SK-N-SH treated with all-trans-retinoic acid at 6 μM for 48 hours (cell line): ENCODE measurements at regions not wholly inside any gene's neighbourhood (a gene's known extent, or its start where the extent isn't known, plus 50 kb on each side); places are given as distances from the start of the nearest gene placed in this dataset.

Experiments
- ARNTL ChIP-seq: fragments of 450-650 bp; formaldehyde crosslinking; IDR thresholded peaks from 2 replicates; pipeline ENCODE4 v1.5.0; 2020; ENCODE audit warnings: low read depth, mild to moderate bottlenecking, moderate library complexity, borderline replicate concordance
- BACH2 ChIP-seq: fragments of 250-450 bp; sonication (Bioruptor Pico); IDR thresholded peaks from 2 replicates; pipeline ENCODE4 v1.9.0; 2021; ENCODE audit warnings: mild to moderate bottlenecking, borderline replicate concordance
- GLIS3 ChIP-seq: fragments of 250-450 bp; sonication (Bioruptor Pico); IDR thresholded peaks from 2 replicates; pipeline ENCODE4 v1.5.0; 2020; ENCODE audit warnings: mild to moderate bottlenecking, moderate library complexity
- PPARA ChIP-seq: fragments of 250-450 bp; sonication (Bioruptor Pico); IDR thresholded peaks from 2 replicates; pipeline ENCODE4 v1.5.0; 2020; ENCODE audit warnings: mild to moderate bottlenecking, borderline replicate concordance
- RARB ChIP-seq: fragments of 250-450 bp; sonication (Bioruptor Pico); IDR thresholded peaks from 2 replicates; pipeline ENCODE4 v1.8.0; 2021; ENCODE audit warnings: mild to moderate bottlenecking, moderate library complexity
- SNAI2 ChIP-seq: fragments of 250-450 bp; sonication (Bioruptor Pico); IDR thresholded peaks from 2 replicates; pipeline ENCODE4 v1.5.0; 2020; ENCODE audit warnings: mild to moderate bottlenecking, moderate library complexity
- TCF4 ChIP-seq: fragments of 250-450 bp; sonication (Bioruptor Pico); IDR thresholded peaks from 2 replicates; pipeline ENCODE4 v1.8.0; 2021; ENCODE audit warnings: mild to moderate bottlenecking, moderate library complexity, borderline replicate concordance
- ZFP3 ChIP-seq: fragments of 250-450 bp; sonication (Bioruptor Pico); IDR thresholded peaks from 2 replicates; pipeline ENCODE4 v1.5.0; 2020; ENCODE audit warnings: mild to moderate bottlenecking, moderate library complexity
- ZFP30 ChIP-seq: fragments of 450-650 bp; formaldehyde crosslinking; IDR thresholded peaks from 2 replicates; pipeline ENCODE4 v1.5.0; 2022; ENCODE audit warnings: mild to moderate bottlenecking, moderate library complexity
- ZNF70 ChIP-seq: fragments of 450-650 bp; formaldehyde crosslinking; IDR thresholded peaks from 2 replicates; pipeline ENCODE4 v1.5.0; 2020; ENCODE audit warnings: mild to moderate bottlenecking, moderate library complexity
- ZNF8 ChIP-seq: fragments of 450-650 bp; formaldehyde crosslinking; IDR thresholded peaks from 2 replicates; pipeline ENCODE4 v1.5.0; 2020; ENCODE audit warnings: mild to moderate bottlenecking, moderate library complexity
- TF ChIP-seq, protein P1 (sequence below): fragments of 250-450 bp; sonication (Bioruptor Pico); IDR thresholded peaks from 2 replicates; pipeline ENCODE4 v1.5.1; 2020; ENCODE audit warnings: low read depth, mild to moderate bottlenecking, moderate library complexity
- TF ChIP-seq, protein P2 (sequence below): fragments of 250-450 bp; sonication (Bioruptor Pico); IDR thresholded peaks from 2 replicates; pipeline ENCODE4 v1.8.0; 2020; ENCODE audit warnings: mild to moderate bottlenecking, moderate library complexity, borderline replicate concordance

DNA sequence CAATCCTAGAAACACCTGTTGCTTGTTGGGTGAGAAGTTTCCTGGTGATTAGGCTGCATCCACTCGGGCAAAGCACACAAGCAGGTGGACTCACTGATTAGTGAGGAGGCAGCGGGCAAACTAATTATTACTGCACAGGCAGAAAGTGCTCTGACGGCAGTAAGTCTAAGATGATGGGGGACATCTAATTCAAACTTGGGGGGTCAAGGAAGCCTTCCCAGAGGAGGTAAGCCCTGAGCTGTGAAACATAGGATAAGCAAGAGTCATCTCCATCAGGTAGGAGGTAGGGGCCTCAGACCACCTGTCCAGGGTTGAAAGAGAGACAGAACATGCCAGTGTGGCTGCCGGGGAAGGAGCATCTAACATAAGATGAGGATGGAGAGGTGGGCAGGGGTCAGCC lies 1578.4 kb upstream of the TMEM132C start:
- no peak for TF ChIP-seq SNAI2 (CRISPR knock-in tag)
- TF ChIP-seq ZFP3 (CRISPR knock-in tag): no peak
- TF ChIP-seq, protein P1, sequence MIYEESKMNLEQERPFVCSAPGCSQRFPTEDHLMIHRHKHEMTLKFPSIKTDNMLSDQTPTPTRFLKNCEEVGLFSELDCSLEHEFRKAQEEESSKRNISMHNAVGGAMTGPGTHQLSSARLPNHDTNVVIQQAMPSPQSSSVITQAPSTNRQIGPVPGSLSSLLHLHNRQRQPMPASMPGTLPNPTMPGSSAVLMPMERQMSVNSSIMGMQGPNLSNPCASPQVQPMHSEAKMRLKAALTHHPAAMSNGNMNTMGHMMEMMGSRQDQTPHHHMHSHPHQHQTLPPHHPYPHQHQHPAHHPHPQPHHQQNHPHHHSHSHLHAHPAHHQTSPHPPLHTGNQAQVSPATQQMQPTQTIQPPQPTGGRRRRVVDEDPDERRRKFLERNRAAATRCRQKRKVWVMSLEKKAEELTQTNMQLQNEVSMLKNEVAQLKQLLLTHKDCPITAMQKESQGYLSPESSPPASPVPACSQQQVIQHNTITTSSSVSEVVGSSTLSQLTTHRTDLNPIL (CRISPR knock-in tag): no peak
- no peak for TF ChIP-seq ZFP30
- TF ChIP-seq TCF4 (CRISPR knock-in tag): no peak
- TF ChIP-seq PPARA (CRISPR knock-in tag): no peak
- TF ChIP-seq RARB: no peak
- no peak for TF ChIP-seq BACH2 (CRISPR knock-in tag)
- TF ChIP-seq ARNTL: no peak
- TF ChIP-seq GLIS3: no peak
- TF ChIP-seq ZNF8 (CRISPR knock-in tag): no peak
- TF ChIP-seq, protein P2, sequence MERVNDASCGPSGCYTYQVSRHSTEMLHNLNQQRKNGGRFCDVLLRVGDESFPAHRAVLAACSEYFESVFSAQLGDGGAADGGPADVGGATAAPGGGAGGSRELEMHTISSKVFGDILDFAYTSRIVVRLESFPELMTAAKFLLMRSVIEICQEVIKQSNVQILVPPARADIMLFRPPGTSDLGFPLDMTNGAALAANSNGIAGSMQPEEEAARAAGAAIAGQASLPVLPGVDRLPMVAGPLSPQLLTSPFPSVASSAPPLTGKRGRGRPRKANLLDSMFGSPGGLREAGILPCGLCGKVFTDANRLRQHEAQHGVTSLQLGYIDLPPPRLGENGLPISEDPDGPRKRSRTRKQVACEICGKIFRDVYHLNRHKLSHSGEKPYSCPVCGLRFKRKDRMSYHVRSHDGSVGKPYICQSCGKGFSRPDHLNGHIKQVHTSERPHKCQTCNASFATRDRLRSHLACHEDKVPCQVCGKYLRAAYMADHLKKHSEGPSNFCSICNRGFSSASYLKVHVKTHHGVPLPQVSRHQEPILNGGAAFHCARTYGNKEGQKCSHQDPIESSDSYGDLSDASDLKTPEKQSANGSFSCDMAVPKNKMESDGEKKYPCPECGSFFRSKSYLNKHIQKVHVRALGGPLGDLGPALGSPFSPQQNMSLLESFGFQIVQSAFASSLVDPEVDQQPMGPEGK (CRISPR knock-in tag): no peak
- no peak for TF ChIP-seq ZNF70
